SK-N-SH (cell line): ENCODE measurements at regions not wholly inside any gene's neighbourhood (a gene's known extent, or its start where the extent isn't known, plus 50 kb on each side); places are given as distances from the start of the nearest gene placed in this dataset.

Experiments
- CTCF ChIA-PET: fragments of 300-600, 350-600 bp; formaldehyde crosslinking; extraction: SDS; loops from one replicate; lab custom pipeline; 2021; lab: Yijun Ruan, JAX
- POLR2A ChIA-PET: fragments of 350-600 bp; sonication (Branson Sonifier 250); formaldehyde crosslinking; extraction: SDS; loops from one replicate; lab custom pipeline; 2020; ENCODE audit warnings: antibody characterized with exemption, inconsistent platforms; lab: Yijun Ruan, JAX
- DNase-seq: peaks from one replicate; pipeline ENCODE4 v3.0.0; 2012
- H2AFZ ChIP-seq: fragments of 200-600 bp; sonication (generic); 2 replicates; pipeline ENCODE4 v1.8.1; 2016; ENCODE audit warnings: antibody characterized with exemption, mild to moderate bottlenecking, low read depth
- H3F3A ChIP-seq: fragments of 200-600 bp; sonication (generic); replicated peaks from 2 replicates; pipeline ENCODE3; 2016; ENCODE audit warnings: antibody characterized with exemption, mild to moderate bottlenecking; ENCODE audit not compliant: insufficient read depth
- H3K27ac ChIP-seq, 2 experiments: fragments of 200-500 bp in 1 of 2; fragments of 200-600 bp in 1 of 2; sonication (Bioruptor generic) in 1 of 2; sonication (generic), shearing (Covaris generic) in 1 of 2; 2 replicates each; pipeline versions ENCODE4 v1.5.1 to v1.6.1; 2014 to 2016; ENCODE audit warnings: low read depth in 2 of 2, inconsistent platforms in 1 of 2, low read length in 1 of 2, mild to moderate bottlenecking in 1 of 2, mixed read lengths in 1 of 2
- H3K27me3 ChIP-seq: fragments of 200-600 bp; sonication (generic), shearing (Covaris generic); 2 replicates; pipeline ENCODE4 v1.6.1; 2016; ENCODE audit warnings: mixed run types; ENCODE audit not compliant: insufficient read depth
- H3K36me3 ChIP-seq, 2 experiments: fragments of 200-500 bp in 1 of 2; fragments of 200-600 bp in 1 of 2; sonication (Bioruptor generic) in 1 of 2; sonication (generic) in 1 of 2; replicated peaks in 1 of 2; 2 replicates each; pipeline versions ENCODE3 to v1.5.1; 2014 to 2016; ENCODE audit warnings: low read length in 1 of 2, mild to moderate bottlenecking in 1 of 2; ENCODE audit not compliant: insufficient read depth in 2 of 2, control insufficient read depth in 1 of 2
- H3K4me1 ChIP-seq, 2 experiments: fragments of 200-500 bp in 1 of 2; fragments of 200-600 bp in 1 of 2; sonication (Bioruptor generic) in 1 of 2; sonication (generic), shearing (Covaris generic) in 1 of 2; 2 replicates each; pipeline versions ENCODE4 v1.5.1 to v1.6.1; 2014 to 2016; ENCODE audit warnings: low read depth in 1 of 2, low read length in 1 of 2, mixed run types in 1 of 2; ENCODE audit not compliant: insufficient read depth in 2 of 2, control insufficient read depth in 1 of 2
- H3K4me2 ChIP-seq: fragments of 200-600 bp; sonication (generic), shearing (Covaris generic); 2 replicates; pipeline ENCODE4 v1.6.1; 2017; ENCODE audit warnings: mixed run types
- H3K4me3 ChIP-seq, 2 experiments: fragments of 200-500 bp in 1 of 2; fragments of 200-600 bp in 1 of 2; sonication (Bioruptor generic) in 1 of 2; sonication (generic), shearing (Covaris generic) in 1 of 2; 2 replicates each; pipeline versions ENCODE4 v1.5.1 to v1.8.1; 2014 to 2016; ENCODE audit warnings: low read depth in 2 of 2, inconsistent platforms in 1 of 2, low read length in 1 of 2, mild to moderate bottlenecking in 1 of 2, mixed read lengths in 1 of 2, moderate library complexity in 1 of 2
- H3K79me2 ChIP-seq: fragments of 200-600 bp; sonication (generic); 2 replicates; pipeline ENCODE4 v1.8.1; 2017; ENCODE audit warnings: mild to moderate bottlenecking; ENCODE audit not compliant: insufficient read depth
- H3K9ac ChIP-seq: fragments of 200-600 bp; sonication (generic); 2 replicates; pipeline ENCODE4 v1.6.1; 2017; ENCODE audit warnings: mixed run types
- H3K9me2 ChIP-seq: fragments of 200-600 bp; sonication (generic); 2 replicates; pipeline ENCODE4 v1.6.1; 2017; ENCODE audit warnings: mixed run types
- H3K9me3 ChIP-seq: fragments of 200-600 bp; sonication (generic); 2 replicates; pipeline ENCODE4 v1.6.1; 2017; ENCODE audit warnings: mixed run types, mild to moderate bottlenecking, moderate library complexity
- H4K20me1 ChIP-seq: fragments of 200-600 bp; sonication (generic); 2 replicates; pipeline ENCODE4 v1.6.1; 2017; ENCODE audit warnings: mild to moderate bottlenecking, mixed run types; ENCODE audit not compliant: insufficient read depth
- CHD2 ChIP-seq: fragments of 150-350 bp; IDR thresholded peaks from 2 replicates; pipeline ENCODE4 v1.6.1; 2018; ENCODE audit warnings: low read length; ENCODE audit not compliant: partially characterized antibody
- CTCF ChIP-seq: fragments of 200-600 bp; sonication (generic); IDR thresholded peaks from 2 replicates; pipeline ENCODE4 v1.6.1; 2017; ENCODE audit warnings: antibody characterized with exemption, mild to moderate bottlenecking, moderate library complexity
- EP300 ChIP-seq, 2 experiments: IDR thresholded peaks; 2 replicates each; pipeline versions ENCODE4 v1.4.0 to v1.6.1; 2012; ENCODE audit warnings: borderline replicate concordance in 1 of 2, low read depth in 1 of 2, low read length in 1 of 2
- EZH2phosphoT487 ChIP-seq: fragments of 200-600 bp; sonication (generic); IDR thresholded peaks from 2 replicates; pipeline ENCODE4 v1.6.1; 2017; ENCODE audit warnings: low read depth, mixed run types, mild to moderate bottlenecking, antibody characterized with exemption, moderate library complexity, borderline replicate concordance
- FOXJ3 ChIP-seq: sonication (generic); formaldehyde crosslinking; IDR thresholded peaks from 2 replicates; pipeline ENCODE4 v1.5.1; 2020; ENCODE audit warnings: mild to moderate bottlenecking, missing genetic modification reagents
- FOXM1 ChIP-seq: IDR thresholded peaks from 2 replicates; pipeline ENCODE4 v1.4.0; 2012; ENCODE audit warnings: low read depth, mild to moderate bottlenecking
- IRF3 ChIP-seq: fragments of 150-350 bp; IDR thresholded peaks from 2 replicates; pipeline ENCODE4 v1.6.1; 2016; ENCODE audit warnings: mild to moderate bottlenecking, low read depth, low read length
- MEF2A ChIP-seq: IDR thresholded peaks from 2 replicates; pipeline ENCODE4 v1.4.0; 2012; ENCODE audit warnings: low read depth, borderline replicate concordance
- PBX3 ChIP-seq: IDR thresholded peaks from 2 replicates; pipeline ENCODE4; 2012
- RCOR1 ChIP-seq: fragments of 150-350 bp; IDR thresholded peaks from 2 replicates; pipeline ENCODE4 v1.6.1; 2017; ENCODE audit warnings: antibody characterized with exemption, low read length
- RXRA ChIP-seq: IDR thresholded peaks from 2 replicates; pipeline ENCODE4 v1.4.0; 2012; ENCODE audit warnings: low read depth, mild to moderate bottlenecking, borderline replicate concordance
- SIN3A ChIP-seq: IDR thresholded peaks from 2 replicates; pipeline ENCODE4 v1.6.1; 2012; ENCODE audit warnings: low read depth, mild to moderate bottlenecking, low read length, moderate library complexity, borderline replicate concordance
- TAF1 ChIP-seq: IDR thresholded peaks from 2 replicates; pipeline ENCODE4 v1.6.1; 2012; ENCODE audit warnings: low read depth, mild to moderate bottlenecking, low read length, moderate library complexity, borderline replicate concordance
- TEAD4 ChIP-seq: IDR thresholded peaks from 2 replicates; pipeline ENCODE4 v1.4.0; 2012; ENCODE audit warnings: mild to moderate bottlenecking, borderline replicate concordance; ENCODE audit not compliant: insufficient read depth
- USF1 ChIP-seq: IDR thresholded peaks from 2 replicates; pipeline ENCODE4 v1.4.0; 2012; ENCODE audit warnings: low read depth, borderline replicate concordance
- WGBS: methylation state at CpG from one replicate; pipeline ENCODE4 v1.1.6; 2017; ENCODE audit warnings: low lambda C conversion rate; 5-methylcytosine and 5-hydroxymethylcytosine counted together

GRCh38 chr22:23500508-23501260, 79.4 kb downstream of the IGLL1 start (continued):
- no peak for TF ChIP-seq RXRA
- peak in 1 of 2 experiments; percentile 49; a peak in 1 of 4 replicates for TF ChIP-seq EP300 (IDR thresholded peaks at IDR 0.05; ENCODE audit: borderline replicate concordance in 1 of 2, low read depth in 1 of 2, low read length in 1 of 2)
- TF ChIP-seq FOXJ3 (CRISPR knock-in tag): no peak
- TF ChIP-seq, all 33 proteins: peak for 5

- Histone ChIP-seq H3K27ac (peak overlapping the region in 1 of 2 experiments; percentile 18; a peak in 2 of 4 replicates), H3K79me2 (no peaks in the 10 kb centered on the region), H3K4me1 (peaks cover 0 to 30% of the 10 kb centered on the region in 2 experiments; a peak in 1 of 4 replicates), H3K27me3 (no peaks in the 10 kb centered on the region), H3K36me3 (no peaks in the 10 kb centered on the region), H3K9ac (no peak overlapping the region), H3K4me2 (no peak overlapping the region), H3K9me3 (no peaks in the 10 kb centered on the region), H2AFZ (no peak overlapping the region), H3K4me3 (no peak overlapping the region), H4K20me1 (no peaks in the 10 kb centered on the region), H3F3A (no peaks in the 10 kb centered on the region), H3K9me2 (no peaks in the 10 kb centered on the region)
- no peak for DNase-seq
- TF ChIP-seq TAF1 (no peak), FOXM1 (no peak), PBX3 (no peak), EZH2phosphoT487 (no peak), FOXJ3 (CRISPR knock-in tag) (no peak), SIN3A (no peak), CTCF (no peak), RCOR1 (no peak), CHD2 (no peak), IRF3 (no peak), MEF2A (no peak), USF1 (no peak), TEAD4 (no peak)
- WGBS: 69% methylated on average over 8 of the region's 8 CpGs
- ChIA-PET POLR2A (no interaction called here), CTCF (no interaction called here)
Observed at GRCh38 chr22:23499845-23500500, 80.1 kb downstream of the IGLL1 start.
